ENCODE measurements at regions not wholly inside any gene's neighbourhood (a gene's known extent, or its start where the extent isn't known, plus 50 kb on each side); places are given as distances from the start of the nearest gene placed in this dataset.

GRCh38 chr9:38243993-38244392, 148.5 kb upstream of the ALDH1B1 start:
- TF ChIP-seq CTCF (IDR thresholded peaks at IDR 0.05), result no peak
- TF ChIP-seq POLR2AphosphoS5 (IDR thresholded peaks at IDR 0.05), result no peak
- TF ChIP-seq POLR2A (IDR thresholded peaks at IDR 0.05), result no peak
- no peak for TF ChIP-seq EP300 (IDR thresholded peaks at IDR 0.05)
